GM21619 (cell line): ENCODE measurements at regions not wholly inside any gene's neighbourhood (a gene's known extent, or its start where the extent isn't known, plus 50 kb on each side); places are given as distances from the start of the nearest gene placed in this dataset.
A peak's percentile ranks its signal among the peaks of the same experiment; 100 is the strongest.

ENCODE experiments used
- ATAC-seq: cut with Tn5 transposase; IDR thresholded peaks from one replicate; pipeline ENCODE4 v1.9.1; 2021; ENCODE audit not compliant: unreplicated experiment

- ATAC-seq, result no peak
Observed at GRCh38 chr12:93152617-93153016, 223.5 kb upstream of the EEA1 start.

- ATAC-seq, result no peak
Observed at GRCh38 chr12:93153321-93153720, 224.2 kb upstream of the EEA1 start.

GRCh38 chr12:93154096-93154728, 223.5 kb upstream of the NUDT4 start:
- ATAC-seq, result no peak

DNA sequence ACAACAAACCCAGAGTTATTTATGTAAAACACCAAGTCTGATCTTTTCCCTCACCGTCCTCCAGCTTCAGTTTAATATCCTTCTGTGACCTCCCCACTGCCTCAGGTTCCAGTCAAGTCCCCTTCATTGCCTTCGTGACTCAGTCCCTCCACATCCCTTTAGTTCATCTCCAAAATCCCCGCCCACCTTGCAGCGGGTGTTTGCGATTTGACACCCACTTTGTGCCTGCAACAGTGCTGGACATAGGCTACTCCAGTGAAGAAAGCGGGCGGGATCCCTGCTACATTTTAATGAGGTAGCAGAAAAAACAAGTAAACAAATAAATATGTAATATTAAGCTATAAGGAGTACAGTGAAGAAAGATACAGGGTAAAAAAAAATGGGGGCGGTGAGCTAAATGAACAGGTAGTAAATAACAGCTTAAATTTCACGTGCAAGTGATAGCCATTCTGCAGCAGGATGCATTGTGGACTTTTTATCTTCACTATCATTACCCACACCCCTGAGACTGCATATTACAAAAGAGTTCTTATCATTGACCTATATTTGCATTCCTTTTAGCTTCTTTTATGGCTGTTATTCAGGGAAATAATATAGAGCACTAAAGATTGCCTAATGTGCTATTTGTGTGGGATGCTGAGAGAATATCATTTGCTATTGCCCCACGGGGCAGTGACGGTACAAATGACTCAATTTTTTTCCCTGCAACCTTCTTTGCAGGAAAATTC, 222.8 kb upstream of the NUDT4 start:
- ATAC-seq, result no peak

GRCh38 chr12:93156086-93156716, 221.5 kb upstream of the NUDT4 start:
- no peak for ATAC-seq

DNA sequence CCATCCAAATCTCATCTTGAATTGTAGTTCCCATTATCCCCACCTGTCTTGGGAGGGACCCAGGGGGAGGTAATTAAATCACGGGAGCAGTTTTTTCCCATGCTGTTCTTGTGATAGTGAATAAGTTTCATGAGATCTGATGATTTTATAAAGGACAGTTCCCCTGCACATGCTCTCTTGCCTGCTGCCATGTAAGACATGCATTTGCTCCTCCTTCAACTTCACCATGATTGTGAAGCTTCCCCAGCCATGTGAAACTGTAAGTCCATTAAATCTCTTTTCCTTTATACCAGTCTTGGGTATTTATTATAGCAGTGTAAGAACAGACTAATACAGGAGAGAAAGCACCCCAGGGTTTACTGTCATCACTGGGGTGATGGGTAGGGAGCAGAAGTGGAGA, 220.4 kb upstream of the NUDT4 start:
- ATAC-seq, result no peak

DNA sequence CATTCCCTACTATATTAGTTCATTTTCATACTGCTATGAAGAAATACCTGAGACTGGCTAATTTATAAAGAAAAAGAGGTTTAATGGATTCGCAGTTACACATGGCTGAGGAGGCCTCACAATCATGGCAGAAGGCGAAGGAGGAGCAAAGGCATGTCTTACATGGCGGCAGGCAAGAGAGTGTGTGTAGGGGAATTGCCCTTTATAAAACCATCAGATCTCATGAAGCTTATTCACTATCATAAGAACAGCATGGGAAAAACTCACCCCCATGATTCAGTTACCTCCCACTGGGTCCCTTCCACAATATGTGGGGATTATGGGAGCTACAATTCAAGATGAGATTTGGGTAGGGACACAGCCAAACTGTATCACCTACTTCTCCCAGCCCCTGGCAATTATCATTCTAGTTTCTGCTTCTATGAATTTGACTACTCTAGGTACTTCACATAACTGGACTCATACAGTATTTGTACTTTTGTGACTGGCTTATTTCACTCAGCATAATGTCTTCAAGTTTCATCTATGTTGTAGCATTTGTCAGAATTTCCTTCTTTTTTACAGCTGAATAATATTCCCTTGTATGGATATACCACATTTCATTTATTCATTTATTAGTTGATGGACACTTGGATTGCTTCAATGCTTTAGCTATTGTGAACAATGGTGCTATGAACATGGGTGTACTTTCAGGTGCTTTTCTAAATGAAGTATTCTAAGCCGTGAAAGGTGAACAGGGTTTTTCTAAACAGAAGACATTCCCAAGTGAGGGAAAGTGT, 219.5 kb upstream of the NUDT4 start:
- no peak for ATAC-seq

DNA sequence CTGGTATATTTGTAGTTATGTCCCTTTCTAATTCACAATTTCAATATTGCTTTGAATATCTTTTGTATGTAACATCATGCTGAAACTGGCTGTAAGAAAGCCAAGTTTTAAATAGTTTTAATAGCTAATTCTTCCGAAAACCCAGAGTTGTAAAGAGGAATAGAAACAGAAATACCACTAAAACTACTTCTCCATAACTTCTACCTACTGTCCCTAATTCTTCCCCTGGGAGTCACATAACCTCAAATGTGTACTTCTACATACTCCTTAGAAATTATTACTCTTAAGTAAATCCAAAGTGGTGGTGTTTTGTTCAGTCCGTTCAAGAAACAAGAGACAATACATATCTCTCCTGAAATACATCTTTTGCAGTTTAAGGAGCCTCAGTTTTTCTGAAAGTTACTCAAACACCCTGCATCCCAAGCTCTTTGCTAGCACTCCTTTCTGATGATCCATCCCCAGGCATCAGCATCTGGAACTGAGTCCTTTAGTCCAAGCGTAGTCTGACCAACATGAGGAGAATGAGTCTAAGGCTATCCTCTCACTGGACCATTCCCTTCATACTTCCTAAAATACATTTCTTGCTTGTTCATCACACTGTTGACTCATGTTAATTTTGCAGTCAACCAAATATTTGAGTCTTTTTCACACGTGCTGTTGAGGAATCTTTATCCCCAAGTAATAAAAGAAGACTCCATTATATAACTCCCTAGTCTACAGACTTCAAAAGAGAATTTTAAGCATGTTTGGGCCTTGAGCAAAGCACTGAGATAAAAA, 214.3 kb upstream of the NUDT4 start:
- ATAC-seq, result no peak

GRCh38 chr12:93164103-93164880, 213.4 kb upstream of the NUDT4 start:
- no peak for ATAC-seq

- ATAC-seq, result no peak
Observed at GRCh38 chr12:93165384-93165932, 212.3 kb upstream of the NUDT4 start.

DNA sequence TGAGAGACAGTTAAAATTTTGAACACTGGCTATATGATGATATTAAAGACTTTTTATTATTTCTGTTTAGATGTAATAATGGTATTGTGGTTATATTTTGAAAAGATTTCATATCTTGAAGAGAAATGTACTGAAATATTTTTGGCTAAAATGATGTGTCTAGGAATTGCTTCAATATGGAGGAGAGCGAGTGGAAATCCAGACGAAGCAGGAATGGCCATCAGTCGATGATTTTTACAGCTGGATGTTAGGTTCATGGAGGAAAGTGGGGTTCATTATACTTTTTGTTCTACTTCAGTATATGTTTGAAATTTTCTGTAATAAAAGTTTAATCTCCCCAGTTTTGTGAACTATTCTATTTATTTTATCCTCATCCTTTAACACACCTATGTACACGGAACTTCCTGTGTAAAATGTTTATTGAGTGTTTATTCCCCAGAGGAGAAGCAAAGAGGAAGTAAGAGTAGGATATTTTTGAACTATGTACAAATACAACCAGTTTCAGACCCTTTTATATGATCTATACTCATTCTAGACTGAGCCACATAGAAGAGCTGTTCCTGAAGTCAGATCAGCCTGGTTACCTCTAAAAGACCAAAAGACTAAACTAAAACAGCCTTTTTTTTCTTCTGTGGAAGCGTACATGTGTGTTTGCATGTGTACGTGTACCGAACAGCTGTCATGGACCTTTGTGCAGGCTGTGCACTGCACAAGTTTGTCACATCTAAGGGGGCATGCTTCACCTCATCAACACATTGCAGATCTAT, 211.0 kb upstream of the NUDT4 start:
- peak; percentile 73 for ATAC-seq

DNA sequence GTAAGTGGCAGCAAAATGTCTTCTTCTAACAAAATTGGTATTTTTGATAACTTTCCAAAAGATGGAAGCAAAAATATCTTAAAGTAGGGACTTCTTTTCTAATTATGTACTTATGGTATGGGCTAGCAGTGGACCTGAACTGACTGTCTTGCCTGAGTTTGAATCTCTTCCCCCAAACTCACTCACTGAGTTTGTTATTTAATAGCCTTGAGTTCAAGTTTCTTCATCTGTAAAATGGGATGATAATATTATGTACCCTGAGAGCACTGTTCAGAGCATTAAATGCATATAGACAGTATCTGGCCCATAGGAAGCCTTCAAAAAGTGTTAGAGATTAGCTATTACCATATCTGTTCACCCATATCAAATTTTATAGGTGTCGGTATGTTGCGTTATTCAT, 210.4 kb upstream of the NUDT4 start:
- peak; percentile 4 for ATAC-seq

DNA sequence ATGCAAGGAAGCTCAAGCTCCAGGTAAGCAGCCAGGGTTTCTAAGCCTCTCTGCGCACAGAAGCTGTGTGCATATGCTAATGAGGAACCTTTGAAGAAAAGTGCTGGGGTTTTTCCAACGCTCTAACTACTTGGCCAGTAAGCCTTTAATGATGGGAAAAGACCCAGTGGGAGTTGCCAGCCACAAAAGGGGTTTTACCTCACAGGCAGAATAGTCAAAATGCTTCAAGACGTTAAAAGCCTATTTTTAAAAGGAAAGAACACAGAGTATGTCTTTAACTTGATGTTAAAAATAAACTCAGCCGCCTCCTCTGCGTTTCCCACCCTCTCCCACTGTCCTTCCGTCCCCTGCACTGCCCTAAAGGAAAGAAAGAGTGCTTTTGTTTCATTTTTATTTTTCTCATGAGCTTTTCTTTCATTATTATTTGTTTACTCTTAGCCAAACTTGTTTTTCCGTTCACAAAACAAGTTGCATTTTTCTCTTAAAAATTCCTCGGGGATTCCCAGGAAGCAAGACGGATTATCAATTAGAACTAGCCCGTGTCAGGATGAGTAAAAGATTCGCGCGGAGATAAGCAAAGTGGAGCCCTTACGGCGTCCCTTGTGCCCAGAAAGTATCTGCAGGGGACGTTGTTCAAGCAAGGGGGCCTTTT, 209.8 kb upstream of the NUDT4 start:
- peak; percentile 60 for ATAC-seq

DNA sequence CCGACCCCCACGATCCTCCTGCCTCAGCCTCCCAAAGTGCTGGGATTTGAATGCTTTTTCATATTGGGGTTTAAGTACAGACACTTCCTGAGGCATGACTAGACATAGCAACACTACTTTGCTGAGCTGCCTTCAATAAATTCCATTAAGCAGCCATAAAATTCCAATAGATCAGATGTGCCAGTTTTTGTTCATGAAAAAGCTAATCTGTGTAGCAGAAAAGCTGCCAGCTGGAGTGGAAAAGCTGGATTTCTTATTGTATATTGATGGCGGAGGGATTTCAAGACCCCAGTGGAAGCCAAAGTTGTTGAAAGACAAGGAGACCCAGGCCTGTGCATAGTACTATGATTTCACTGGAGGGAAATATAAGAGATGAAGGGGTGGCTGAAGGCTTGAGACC, 209.0 kb upstream of the NUDT4 start:
- no peak for ATAC-seq

DNA sequence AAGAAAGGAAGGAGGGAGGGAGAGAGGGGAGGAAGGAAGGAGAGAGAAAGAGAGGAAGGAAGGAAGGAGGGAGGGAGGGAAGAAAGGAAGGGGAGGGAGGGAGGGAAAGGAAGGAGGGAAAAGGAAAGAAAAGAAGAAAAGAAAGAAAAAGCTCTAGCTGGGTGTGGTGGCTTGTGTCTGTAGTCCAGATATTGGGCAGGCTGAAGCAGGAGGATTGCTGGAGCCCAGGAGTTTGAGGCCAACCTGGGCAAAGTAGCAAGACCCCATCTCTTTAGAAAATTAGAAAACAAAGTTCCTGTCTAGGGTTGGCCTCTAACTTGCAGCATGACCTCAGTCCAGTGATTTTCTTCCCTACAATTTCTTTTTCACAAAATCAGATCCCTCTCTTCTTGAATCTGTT, 208.2 kb upstream of the NUDT4 start:
- no peak for ATAC-seq

DNA sequence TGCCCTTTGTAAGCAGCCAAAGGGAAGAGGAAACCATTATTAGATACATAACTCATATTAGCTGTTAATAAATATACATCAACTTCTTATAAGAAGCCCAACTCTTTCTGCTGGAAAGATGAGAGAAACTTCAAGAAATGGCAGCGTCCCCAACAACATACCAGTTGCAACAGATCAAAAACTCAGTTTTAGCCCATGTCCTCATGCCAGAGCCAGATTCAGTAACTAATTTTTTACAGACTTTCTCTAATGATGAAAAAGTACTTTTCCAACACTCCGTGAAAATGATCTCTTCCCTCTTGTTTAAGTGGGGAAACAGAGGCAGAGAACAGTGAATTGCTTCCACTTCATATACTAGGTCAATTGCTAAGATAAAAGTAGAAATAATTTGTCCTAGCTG, 206.8 kb upstream of the NUDT4 start:
- no peak for ATAC-seq

GRCh38 chr12:93173178-93173957, 204.4 kb upstream of the NUDT4 start:
- no peak for ATAC-seq

DNA sequence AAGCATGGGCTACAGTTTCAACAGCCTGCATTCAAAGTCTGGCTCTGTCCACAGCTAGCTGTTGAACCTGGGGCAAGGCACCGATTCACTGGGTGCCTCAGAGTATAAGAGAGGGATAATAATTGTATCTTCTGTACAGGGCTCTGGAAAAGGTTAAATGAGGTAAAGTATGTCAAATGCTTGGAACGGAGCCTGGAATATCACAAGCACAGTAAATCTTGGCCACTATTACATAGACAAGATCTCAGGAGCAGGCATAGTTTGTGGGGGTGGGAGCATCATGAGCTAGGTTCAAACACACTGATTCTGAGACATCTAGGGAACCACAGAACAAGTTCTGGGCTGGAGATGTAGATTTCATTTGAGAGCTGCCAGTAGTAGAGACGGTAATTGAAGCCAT, 203.7 kb upstream of the NUDT4 start:
- no peak for ATAC-seq
